ENCODE measurements at regions not wholly inside any gene's neighbourhood (a gene's known extent, or its start where the extent isn't known, plus 50 kb on each side); places are given as distances from the start of the nearest gene placed in this dataset.

DNA sequence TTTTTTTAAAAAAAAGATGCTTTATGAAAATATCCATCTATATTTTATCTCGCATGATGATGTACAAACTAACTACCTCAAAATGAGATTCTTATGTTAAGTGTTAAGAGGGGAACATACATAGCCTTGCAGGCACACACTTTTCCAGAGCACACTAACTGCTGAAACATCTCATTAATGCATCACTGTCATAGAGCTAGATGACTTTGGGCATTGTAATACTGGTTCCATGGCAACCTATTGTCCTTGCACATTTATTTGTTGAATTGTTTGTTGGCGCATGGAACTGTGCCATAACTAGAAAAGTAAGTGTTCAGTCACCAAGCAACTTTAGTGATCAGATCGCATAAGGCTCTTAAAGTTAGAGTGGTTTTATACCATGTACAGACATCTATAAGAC, 348.3 kb downstream of the GALC start:
- TF ChIP-seq, protein P1, sequence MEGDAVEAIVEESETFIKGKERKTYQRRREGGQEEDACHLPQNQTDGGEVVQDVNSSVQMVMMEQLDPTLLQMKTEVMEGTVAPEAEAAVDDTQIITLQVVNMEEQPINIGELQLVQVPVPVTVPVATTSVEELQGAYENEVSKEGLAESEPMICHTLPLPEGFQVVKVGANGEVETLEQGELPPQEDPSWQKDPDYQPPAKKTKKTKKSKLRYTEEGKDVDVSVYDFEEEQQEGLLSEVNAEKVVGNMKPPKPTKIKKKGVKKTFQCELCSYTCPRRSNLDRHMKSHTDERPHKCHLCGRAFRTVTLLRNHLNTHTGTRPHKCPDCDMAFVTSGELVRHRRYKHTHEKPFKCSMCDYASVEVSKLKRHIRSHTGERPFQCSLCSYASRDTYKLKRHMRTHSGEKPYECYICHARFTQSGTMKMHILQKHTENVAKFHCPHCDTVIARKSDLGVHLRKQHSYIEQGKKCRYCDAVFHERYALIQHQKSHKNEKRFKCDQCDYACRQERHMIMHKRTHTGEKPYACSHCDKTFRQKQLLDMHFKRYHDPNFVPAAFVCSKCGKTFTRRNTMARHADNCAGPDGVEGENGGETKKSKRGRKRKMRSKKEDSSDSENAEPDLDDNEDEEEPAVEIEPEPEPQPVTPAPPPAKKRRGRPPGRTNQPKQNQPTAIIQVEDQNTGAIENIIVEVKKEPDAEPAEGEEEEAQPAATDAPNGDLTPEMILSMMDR (IDR thresholded peaks at IDR 0.05), result no peak
- TF ChIP-seq POLR2AphosphoS5 (IDR thresholded peaks at IDR 0.05) (no peak), POLR2A (IDR thresholded peaks at IDR 0.05) (no peak)

Measured in breast epithelium (tissue), 3 donors.